WERI-Rb-1 (cell line): ENCODE measurements at regions not wholly inside any gene's neighbourhood (a gene's known extent, or its start where the extent isn't known, plus 50 kb on each side); places are given as distances from the start of the nearest gene placed in this dataset.

Experiments
- DNase-seq: peaks from one replicate; pipeline ENCODE4 v3.0.0-alpha.2; 2020
- H3K27ac ChIP-seq: fragments of 250-450 bp; sonication (Bioruptor Pico); 2 replicates; pipeline ENCODE4 v1.5.1; 2020; ENCODE audit warnings: mild to moderate bottlenecking, moderate library complexity
- H3K27me3 ChIP-seq: fragments of 250-450 bp; sonication (Bioruptor Pico); 2 replicates; pipeline ENCODE4 v1.5.1; 2021; ENCODE audit warnings: mild to moderate bottlenecking, low read depth, moderate library complexity; ENCODE audit not compliant: insufficient read depth, severe bottlenecking
- H3K36me3 ChIP-seq: fragments of 250-450 bp; sonication (Bioruptor Pico); 2 replicates; pipeline ENCODE4 v1.5.1; 2020; ENCODE audit warnings: mild to moderate bottlenecking, moderate library complexity
- H3K4me3 ChIP-seq: 2 replicates; pipeline ENCODE4 v1.5.1; 2011; ENCODE audit warnings: low read depth, mild to moderate bottlenecking, control low read depth, low read length
- H3K9me3 ChIP-seq: fragments of 250-450 bp; sonication (Bioruptor Pico); 2 replicates; pipeline ENCODE4 v1.5.1; 2021; ENCODE audit warnings: mild to moderate bottlenecking, moderate library complexity; ENCODE audit not compliant: severe bottlenecking
- CTCF ChIP-seq: IDR thresholded peaks from 2 replicates; pipeline ENCODE4 v1.5.1; 2011; ENCODE audit warnings: low read depth, mild to moderate bottlenecking, control low read depth, inconsistent platforms, low read length

- no peak for DNase-seq
- Histone ChIP-seq H3K9me3 (no peaks in the 10 kb centered on the region), H3K4me3 (no peak overlapping the region), H3K27me3 (peaks cover 19% of the 10 kb centered on the region), H3K36me3 (no peaks in the 10 kb centered on the region), H3K27ac (no peak overlapping the region)
- TF ChIP-seq CTCF: no peak
These were observed 393.8 kb downstream of the ZNF385D start for GRCh38 chr3:21357241-21357640.

- H3K36me3 ChIP-seq: no peaks in the 10 kb centered on the region
- no peak for DNase-seq
- no peaks in the 10 kb centered on the region for H3K9me3 ChIP-seq
- no peak for TF ChIP-seq CTCF
- H3K4me3 ChIP-seq: no peak overlapping the region
- H3K27ac ChIP-seq: no peak overlapping the region
- H3K27me3 ChIP-seq: peaks cover 10% of the 10 kb centered on the region
These were observed 394.6 kb downstream of the ZNF385D start for GRCh38 chr3:21356402-21356801.

- no peak for DNase-seq
- Histone ChIP-seq H3K4me3 (no peak overlapping the region), H3K27me3 (no peaks in the 10 kb centered on the region), H3K27ac (no peak overlapping the region), H3K9me3 (no peaks in the 10 kb centered on the region), H3K36me3 (no peaks in the 10 kb centered on the region)
- no peak for TF ChIP-seq CTCF
These were observed 405.5 kb downstream of the ZNF385D start for GRCh38 chr3:21345382-21345976.

GRCh38 chr3:21331857-21332256 is 419.2 kb downstream of the ZNF385D start:
- Histone ChIP-seq H3K27ac (no peak overlapping the region; the same call in 1 of the 2 replicates), H3K27me3 (no peaks in the 10 kb centered on the region), H3K36me3 (no peaks in the 10 kb centered on the region), H3K4me3 (no peak overlapping the region), H3K9me3 (no peaks in the 10 kb centered on the region)
- TF ChIP-seq CTCF: no peak
- peak; percentile 77 for DNase-seq

- Histone ChIP-seq H3K9me3 (no peaks in the 10 kb centered on the region), H3K36me3 (no peaks in the 10 kb centered on the region), H3K27me3 (no peaks in the 10 kb centered on the region), H3K27ac (no peak overlapping the region; the same call in 1 of the 2 replicates), H3K4me3 (no peak overlapping the region)
- no peak for TF ChIP-seq CTCF
- no peak for DNase-seq
These were observed 419.7 kb downstream of the ZNF385D start for GRCh38 chr3:21331321-21331720.

- no peak overlapping the region for H3K27ac ChIP-seq
- H3K4me3 ChIP-seq: no peak overlapping the region
- no peaks in the 10 kb centered on the region for H3K36me3 ChIP-seq
- no peak for TF ChIP-seq CTCF
- DNase-seq: no peak
- no peaks in the 10 kb centered on the region for H3K27me3 ChIP-seq
- no peaks in the 10 kb centered on the region for H3K9me3 ChIP-seq
These were observed 420.7 kb downstream of the ZNF385D start for GRCh38 chr3:21330293-21330692.
